ENCODE measurements at regions not wholly inside any gene's neighbourhood (a gene's known extent, or its start where the extent isn't known, plus 50 kb on each side); places are given as distances from the start of the nearest gene placed in this dataset.
A peak's percentile ranks its signal among the peaks of the same experiment; 100 is the strongest.

DNA sequence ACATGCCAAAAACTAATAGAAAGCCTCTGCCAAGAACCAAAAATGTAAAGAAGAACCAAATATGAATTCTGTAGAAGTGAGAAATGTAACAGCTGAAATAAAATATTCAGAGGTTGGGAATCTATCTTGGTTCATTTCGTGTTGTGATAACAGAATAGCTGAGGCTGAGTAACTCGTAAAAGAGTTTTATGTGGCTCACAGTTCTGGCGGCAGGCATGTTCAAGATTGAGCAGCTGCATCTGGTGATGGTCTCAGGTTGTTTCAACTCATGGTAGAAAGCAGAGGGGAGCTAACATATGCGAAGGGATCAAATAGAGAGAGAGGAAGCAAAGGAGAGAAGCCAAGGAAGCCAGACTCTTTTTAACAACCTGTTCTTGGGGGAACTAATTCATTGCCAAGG, 717.2 kb downstream of the TNS3 start:
- ATAC-seq (no peak), DNase-seq (no peak)
- intact Hi-C loops (cut with micrococcal nuclease) = no loop called here

DNA sequence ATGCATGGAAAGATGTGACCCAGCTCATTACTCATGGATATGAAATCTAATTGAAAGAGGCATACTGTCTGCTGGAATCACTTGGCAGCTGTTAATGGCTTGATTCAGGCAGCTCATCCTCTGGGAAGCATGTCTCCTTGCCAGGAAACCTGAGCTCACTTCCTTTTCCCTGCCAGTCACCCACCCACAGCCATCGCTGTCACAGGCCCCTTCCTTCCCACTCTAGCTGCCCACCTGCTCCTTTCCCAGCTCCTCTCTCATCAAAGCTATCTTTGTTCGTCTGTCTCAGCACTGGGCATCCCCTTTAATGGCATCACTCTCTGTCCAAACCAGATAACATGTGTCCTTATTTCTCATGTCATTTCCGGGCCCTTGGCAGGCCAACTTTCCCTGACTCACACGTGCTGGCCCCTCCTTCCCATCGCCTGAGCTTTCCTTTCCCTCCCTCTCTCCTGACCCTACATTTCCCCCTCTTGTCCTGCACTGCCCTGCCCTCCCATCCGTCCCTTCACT, 721.9 kb downstream of the TNS3 start:
- DNase-seq (peak; percentile 37), ATAC-seq (peak; percentile 67)
- intact Hi-C loops (cut with micrococcal nuclease) = no loop called here

DNA sequence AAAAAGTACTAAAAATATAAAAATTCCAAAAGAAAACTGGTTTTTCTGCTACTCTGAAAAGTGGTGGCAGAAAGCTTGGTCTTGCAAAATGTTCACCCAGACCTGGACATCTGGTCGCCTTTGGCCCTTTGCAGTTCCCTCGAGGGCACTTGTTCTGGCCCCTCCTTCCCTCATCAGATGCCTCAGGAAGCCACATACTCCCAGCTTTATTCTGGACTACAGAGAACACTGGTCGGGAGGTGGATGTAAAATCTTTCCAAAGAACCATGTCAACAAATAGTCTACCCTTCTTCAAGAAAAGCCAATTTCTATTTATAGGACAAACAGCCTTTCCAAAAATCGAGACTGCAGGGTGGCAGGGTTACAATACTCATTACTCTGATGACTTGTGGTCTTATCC, 726.1 kb downstream of the TNS3 start:
- ATAC-seq (no peak), DNase-seq (no peak)
- intact Hi-C loops (cut with micrococcal nuclease) = no loop called here

DNA sequence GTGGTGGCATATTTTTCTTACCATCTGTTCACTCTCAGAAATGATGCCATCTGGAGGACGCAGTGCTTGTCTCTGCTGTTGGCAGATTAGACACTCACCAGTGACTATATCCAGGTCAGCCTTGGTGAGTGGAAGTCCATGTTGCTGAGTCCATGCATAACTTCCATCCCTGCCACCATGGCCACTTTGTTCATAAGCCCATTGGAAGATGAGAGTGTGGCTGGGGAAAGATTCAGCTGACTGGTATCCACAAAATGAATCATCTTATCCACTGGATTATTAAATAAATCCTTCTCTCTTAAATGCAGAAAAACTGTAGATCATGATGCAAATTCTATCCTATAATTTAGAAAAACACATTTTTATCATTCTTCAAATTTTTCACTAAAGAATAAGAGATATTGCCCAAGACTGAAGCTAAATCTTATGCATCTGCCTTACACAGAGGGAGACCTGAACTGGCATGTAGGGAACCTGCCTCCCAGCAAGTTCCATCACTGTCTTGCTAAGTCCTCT, 726.9 kb downstream of the TNS3 start:
- no peak for DNase-seq
- intact Hi-C loops (cut with micrococcal nuclease) = no loop called here
- ATAC-seq = no peak

DNA sequence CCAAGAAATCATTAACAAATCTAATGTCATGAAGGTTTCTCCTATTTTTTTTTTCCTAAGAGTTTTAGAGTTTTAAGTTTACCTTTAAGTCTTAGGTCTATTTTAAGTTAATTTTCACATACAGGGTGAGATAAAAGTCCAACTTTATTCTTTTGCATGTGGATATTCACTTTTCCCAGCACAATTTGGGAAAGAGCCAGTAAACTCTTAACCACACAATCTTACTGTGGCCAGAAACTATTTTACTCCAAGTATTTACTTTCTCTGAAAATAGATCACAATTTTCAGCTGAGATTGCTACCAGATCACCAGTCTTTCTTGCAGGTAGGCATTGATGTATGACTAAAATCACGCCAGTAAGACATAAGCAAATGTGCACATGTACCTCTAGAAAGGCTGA, 728.5 kb downstream of the TNS3 start:
- no peak for DNase-seq
- intact Hi-C loops (cut with micrococcal nuclease) = no loop called here
- no peak for ATAC-seq

DNA sequence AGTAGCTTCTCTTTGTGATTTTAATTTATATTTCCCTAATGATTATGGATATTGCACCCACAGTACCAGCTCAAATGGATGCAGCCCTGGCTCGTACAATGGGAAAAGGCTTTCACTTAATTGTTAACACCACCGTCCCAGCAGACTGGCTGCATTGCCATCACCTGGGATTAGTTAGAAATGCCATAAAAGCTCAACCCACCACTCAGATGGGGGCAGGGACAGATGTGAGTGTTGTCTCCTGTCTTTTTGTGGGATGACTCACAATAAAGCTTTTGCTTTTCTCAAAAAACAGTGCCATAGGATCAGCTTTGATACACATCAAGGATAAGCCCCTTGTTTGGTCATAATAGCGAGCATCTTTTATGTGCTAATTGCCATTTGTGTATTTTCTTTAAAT, 729.1 kb downstream of the TNS3 start:
- intact Hi-C loops (cut with micrococcal nuclease) = no loop called here
- DNase-seq (no peak), ATAC-seq (no peak)

DNA sequence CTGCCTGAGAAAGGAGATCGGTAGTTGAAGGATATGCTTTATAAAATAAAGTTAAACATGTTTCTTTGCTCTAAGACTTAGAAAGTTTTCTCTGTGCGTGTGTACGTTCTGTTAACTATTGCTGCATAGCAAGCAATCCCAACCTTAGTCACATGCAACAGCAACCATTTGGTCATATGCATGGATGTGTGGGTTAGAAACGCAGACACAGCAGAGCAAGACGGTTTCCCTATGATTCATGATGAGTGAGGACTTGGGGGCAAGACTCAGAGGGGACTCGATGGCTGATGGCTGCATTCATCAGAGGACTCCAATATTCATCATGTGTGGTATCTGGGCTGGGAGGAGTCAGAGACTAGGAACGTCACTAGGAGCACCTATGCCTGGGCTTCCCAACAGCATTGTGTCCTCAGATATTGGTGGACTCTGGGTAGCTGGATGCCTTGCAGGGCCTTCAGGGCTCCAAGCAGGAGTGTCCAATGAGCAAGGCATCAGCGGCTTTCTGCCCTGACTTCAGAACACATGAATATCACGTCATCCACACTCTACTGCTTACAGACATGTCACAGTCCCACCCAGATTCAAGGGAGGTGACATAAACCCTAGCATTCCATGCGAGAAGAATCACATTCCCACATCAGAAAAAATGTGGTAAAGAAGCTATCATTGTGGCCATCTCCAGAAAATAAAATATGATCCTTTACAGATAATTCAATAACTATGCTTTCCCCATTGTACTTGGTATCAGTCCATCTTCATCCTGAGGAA, 731.2 kb downstream of the TNS3 start:
- no peak for DNase-seq
- intact Hi-C loops (cut with micrococcal nuclease) = no loop called here
- ATAC-seq = no peak

DNA sequence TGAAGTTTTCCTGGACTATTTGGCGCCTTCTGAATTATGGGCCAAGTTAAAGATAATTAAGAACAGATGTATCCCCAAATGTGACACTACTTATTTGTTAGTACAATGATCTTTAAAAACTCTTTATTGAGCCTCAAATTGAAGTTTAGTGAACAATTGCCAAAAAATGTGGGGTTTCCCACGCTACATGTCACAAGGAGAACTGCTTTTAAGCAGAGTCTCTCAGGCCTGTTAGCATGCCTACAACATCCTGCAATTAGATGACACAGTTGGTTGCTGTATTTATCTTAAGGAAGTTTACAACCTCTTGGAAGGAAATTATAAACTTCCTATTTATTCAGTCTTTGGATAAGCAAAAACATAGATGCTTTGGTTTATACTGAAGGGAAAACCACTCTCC, 733.0 kb downstream of the TNS3 start:
- no peak for ATAC-seq
- DNase-seq = no peak
- intact Hi-C loops (cut with micrococcal nuclease) = no loop called here

DNA sequence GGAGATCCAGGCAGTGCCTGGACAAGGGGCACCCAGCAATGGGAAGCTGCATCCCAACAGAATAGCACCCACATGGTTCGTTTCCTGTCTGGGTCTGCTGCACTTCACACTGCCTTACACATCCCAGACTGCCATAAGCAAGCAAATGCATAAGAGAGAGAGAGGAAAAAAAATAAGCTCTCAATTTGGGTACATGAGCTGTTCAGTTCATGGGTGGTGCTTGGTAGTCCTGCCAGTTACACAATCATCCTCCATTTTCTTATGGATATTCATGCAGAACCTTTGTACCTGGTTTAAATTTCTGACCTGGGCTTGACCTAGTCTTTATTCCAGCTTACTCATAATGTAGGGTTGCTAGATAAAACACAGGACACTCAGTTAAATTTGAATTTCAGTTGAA, 733.6 kb downstream of the TNS3 start:
- ATAC-seq (no peak), DNase-seq (no peak)
- intact Hi-C loops (cut with micrococcal nuclease) = no loop called here

DNA sequence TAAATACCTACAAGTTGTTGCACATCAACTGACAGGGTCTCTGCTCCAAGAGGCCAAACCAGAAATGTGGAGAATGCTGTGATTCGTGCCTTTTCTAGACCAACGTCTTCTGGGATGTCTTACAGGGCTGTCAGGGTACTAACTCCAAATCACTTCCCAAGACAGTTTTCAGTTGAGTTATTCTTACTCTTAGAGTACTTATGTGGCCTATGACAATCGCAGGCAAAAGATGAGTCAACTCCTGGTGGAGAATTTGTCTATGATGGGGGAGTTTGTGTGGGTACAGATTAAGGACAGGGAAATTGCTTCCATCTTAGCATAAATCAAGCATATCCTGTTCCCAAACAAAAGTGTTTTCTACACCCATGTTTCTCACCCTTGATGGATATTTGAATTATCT, 734.8 kb downstream of the TNS3 start:
- intact Hi-C loops (cut with micrococcal nuclease) = no loop called here
- DNase-seq (no peak), ATAC-seq (no peak)

DNA sequence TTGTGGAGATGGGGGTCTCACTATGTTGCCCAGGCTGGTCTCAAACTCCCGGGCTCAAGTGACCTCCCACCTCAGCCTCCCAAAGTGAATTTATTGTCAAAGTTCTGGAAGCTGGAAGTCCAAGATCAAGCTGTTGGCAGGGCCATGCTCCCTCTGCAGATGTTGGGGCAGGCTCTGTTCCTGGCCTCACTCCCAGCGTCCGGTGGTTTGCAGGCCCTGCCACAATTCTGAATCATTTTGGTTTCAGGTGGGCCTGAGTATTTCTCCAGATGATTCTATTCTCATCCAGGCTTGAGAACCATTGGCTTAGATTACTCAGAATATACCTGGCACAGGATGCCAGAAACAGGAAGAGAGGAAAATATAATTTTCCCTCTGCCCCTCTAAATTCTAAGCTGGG, 737.4 kb downstream of the TNS3 start:
- DNase-seq (no peak), ATAC-seq (no peak)
- intact Hi-C loops (cut with micrococcal nuclease) = no loop called here

DNA sequence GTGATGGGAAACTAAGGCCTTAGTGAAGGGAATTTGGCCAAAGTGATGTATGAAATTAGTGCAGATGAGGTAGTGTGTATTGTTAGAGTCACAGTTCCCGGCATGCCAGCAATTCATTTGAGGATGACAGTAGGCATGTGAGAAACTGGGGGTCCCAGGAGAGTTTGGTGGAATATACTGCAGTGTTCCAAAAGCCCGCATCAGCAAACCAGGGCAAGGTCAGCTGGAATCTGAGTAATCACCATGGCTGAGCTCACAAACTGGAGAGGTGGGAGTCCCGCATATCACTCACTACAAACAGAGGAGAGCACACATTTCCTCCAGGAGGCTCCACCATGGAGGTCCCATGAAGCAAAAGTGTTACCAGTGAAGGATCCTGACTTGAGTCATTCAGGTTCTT, 740.7 kb downstream of the TNS3 start:
- intact Hi-C loops (cut with micrococcal nuclease) = no loop called here
- DNase-seq (no peak), ATAC-seq (no peak)

DNA sequence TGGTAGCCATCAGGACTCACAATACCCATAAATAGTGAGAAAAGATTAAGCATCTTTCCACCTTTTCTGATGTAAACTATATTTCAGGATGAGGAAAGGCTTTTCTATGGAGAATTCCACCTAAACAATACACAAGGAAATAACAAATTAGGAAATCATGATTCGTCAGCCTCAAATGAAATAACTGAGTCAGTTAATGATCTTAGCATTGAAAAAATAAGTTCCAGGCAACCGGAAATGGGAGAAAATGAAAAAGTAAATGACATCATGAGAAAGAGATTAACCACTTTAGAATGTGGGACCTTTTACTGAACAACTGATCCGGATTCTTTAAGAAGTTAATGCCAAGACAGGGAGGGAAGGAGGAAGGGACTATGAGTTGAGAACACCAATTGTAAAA, 742.3 kb downstream of the TNS3 start:
- ATAC-seq (no peak), DNase-seq (no peak)
- intact Hi-C loops (cut with micrococcal nuclease) = no loop called here

DNA sequence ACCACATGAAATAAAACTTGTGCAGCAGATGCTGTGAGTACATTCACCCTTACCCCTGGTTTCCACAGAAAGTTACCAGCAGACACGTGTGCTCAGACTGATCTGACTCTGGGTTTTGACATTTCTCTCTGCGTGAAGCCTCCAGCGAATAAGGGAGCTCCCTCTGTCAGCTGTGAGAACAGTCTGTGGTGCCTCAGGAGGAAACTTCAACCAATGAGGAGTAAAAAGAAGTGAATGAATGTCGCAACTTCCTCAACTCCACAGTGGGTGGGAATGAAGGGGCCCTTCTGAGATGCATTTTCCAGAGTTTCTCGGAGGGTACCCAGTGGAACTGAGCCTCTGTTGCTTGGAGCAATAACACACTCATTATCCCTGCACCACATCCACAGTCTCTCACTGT, 743.4 kb downstream of the TNS3 start:
- ATAC-seq (no peak), DNase-seq (no peak)
- intact Hi-C loops (cut with micrococcal nuclease) = no loop called here

DNA sequence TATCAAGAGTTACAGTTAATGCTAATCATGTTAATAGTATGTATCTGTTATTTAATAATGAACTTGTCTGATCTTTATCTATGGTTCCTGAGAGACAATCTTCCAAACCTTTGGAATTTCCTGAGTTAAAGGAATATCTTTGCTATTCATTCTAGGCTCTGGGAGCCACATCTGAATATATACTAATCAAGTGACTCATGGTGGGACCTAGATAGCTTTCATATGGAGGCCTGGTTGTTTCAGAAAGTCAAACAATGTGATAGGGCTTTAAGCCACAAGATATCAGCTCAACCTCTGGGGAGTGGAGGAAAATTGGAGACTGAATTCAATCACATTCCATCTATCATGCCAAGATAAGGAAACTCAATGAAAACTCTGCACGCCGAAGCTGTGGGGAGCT, 746.4 kb downstream of the TNS3 start:
- intact Hi-C loops (cut with micrococcal nuclease) = no loop called here
- DNase-seq (no peak), ATAC-seq (no peak)

DNA sequence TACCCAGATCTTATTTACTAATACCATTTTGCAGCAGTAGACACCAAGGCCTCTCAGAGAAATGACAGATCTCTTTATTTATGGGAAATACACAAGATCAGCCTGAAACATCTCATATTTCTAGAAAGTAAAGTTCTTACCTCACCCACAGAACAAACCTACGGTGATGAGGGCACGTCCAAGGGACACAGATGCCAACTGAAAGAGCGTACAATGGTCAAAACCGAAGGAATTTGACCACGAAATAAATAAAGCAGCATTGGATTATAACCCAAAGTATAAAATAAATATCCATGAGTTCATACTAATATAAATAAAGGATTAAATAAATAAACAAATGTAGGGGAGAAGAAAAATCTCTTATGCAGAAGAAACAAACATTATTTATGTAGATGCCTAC, 747.0 kb downstream of the TNS3 start:
- ATAC-seq (no peak), DNase-seq (no peak)
- intact Hi-C loops (cut with micrococcal nuclease) = no loop called here

DNA sequence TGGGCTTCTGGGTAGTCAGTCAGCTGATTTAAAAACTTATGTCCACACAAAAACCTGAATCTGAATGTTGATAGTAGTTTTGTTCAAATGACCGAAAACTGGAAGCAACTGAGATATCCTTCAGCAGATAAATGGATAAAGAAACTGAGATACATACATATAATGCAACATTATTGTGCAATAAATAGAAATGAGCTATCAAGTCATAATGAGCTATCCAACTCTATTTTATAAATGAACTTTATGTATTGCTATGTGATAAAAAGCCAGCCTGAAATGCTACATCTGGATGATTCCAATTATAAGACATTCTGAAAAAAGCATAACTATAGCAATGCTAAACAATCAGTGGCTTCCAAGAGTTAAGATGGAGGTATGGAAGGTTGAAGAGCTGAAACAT, 748.7 kb downstream of the TNS3 start:
- ATAC-seq (no peak), DNase-seq (no peak)
- intact Hi-C loops (cut with micrococcal nuclease) = no loop called here

DNA sequence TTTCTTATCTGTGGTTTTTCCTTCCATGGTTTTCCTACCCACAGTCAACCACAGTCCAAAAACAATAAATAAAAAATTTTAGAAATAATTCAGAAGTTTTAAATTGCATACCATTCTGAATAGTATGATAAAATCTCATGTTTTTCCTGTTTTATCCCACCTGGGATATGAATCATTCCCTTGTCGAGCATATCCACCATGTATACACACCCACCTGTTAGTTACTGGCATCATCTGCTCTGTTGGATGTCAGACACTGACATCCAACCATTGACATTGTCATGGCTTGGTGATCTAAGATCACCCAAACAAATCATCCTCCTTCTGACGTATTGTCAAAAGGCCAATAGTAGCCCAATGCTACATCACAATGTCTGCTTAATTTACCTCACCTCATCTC, 749.8 kb downstream of the TNS3 start:
- no peak for DNase-seq
- no peak for ATAC-seq
- intact Hi-C loops (cut with micrococcal nuclease) = no loop called here

DNA sequence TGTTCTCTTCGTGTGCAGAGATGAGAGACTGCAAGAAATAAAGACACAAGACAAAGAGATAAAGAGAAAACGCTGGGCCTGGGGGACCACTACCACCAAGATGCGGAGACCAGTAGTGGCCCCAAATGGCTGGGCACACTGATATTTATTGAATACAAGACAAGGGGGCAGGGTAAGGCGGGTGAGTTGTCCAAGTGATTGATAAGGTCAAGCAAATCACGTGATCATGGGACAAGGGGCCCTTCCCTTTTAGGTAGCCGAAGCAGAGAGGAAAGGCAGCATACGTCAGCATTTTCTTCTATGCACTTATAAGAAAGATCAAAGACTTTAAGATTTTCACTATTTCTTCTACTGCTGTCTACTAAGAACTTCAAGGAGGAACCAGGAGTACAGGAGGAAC, 762.1 kb downstream of the TNS3 start:
- DNase-seq (no peak), ATAC-seq (no peak)
- intact Hi-C loops (cut with micrococcal nuclease) = no loop called here

DNA sequence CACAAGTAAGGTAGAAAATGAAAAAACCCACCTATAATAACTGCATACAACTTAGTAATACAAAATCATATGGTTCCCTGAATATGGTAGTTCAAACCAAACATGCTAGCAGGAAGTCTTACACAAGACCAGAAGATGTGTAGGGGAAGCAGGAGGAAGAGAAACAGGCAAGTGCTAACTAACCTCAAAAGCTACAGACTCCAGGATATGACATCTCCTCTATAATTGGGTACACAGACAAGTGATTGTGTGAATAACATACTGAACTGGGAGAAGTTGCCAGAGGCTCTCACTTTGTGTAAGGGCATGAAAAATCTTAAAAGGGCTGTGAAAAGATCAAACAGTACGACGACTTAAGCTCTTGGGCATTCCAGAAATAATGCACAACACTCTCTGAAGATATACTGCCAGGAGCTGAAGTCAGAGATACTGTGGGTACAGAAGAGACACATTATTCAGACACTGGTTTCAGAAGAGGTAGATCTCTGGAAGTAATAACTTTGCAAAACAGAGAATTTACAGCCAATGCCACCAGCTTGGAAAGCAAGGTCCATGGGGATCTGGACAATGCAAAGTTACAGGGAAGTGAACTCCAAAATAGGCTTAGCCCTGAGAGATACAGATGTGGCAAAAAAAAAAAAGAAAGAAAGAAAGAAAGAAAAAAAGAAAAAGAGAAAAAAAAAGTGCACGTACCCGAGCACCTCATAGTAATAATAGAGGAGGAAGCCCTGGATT, 767.2 kb downstream of the TNS3 start:
- intact Hi-C loops (cut with micrococcal nuclease) = no loop called here

More for the DNA sequence above, 767.2 kb downstream of the TNS3 start:
- DNase-seq = no peak
- ATAC-seq = no peak

All from left ventricle myocardium superior (tissue), 1 donor.